Mesenchymal stem cell (in vitro differentiated cells and primary cell): ENCODE measurements at regions not wholly inside any gene's neighbourhood (a gene's known extent, or its start where the extent isn't known, plus 50 kb on each side); places are given as distances from the start of the nearest gene placed in this dataset.

ENCODE experiments used
- DNase-seq: peaks from one replicate; pipeline ENCODE4 v3.0.0-alpha.2; 2013
- H2AFZ ChIP-seq: one replicate; pipeline ENCODE4 v1.6.1; 2013; ENCODE audit warnings: low read depth, mild to moderate bottlenecking, control low read depth, inconsistent platforms, low read length, moderate library complexity
- H2AK5ac ChIP-seq: 2 replicates; pipeline ENCODE4 v1.6.1; 2013; ENCODE audit warnings: low read length, moderate library complexity, mild to moderate bottlenecking, inconsistent platforms; ENCODE audit not compliant: severe bottlenecking
- H2BK120ac ChIP-seq: one replicate; pipeline ENCODE4 v1.6.1; 2013; ENCODE audit warnings: low read depth, mild to moderate bottlenecking, inconsistent platforms, low read length, moderate library complexity
- H2BK12ac ChIP-seq, 2 experiments: one replicate each; pipeline ENCODE4 v1.6.1; 2013; ENCODE audit warnings: inconsistent platforms in 2 of 2, low read length in 2 of 2, mild to moderate bottlenecking in 2 of 2, moderate library complexity in 2 of 2, control low read depth in 1 of 2
- H2BK15ac ChIP-seq: one replicate; pipeline ENCODE4 v1.6.1; 2013; ENCODE audit warnings: mild to moderate bottlenecking, low read depth, inconsistent platforms; ENCODE audit not compliant: poor library complexity, severe bottlenecking
- H2BK5ac ChIP-seq: 2 replicates; pipeline ENCODE4 v1.6.1; 2013; ENCODE audit warnings: low read depth, mild to moderate bottlenecking, low read length, control low read depth, inconsistent platforms; ENCODE audit not compliant: poor library complexity, severe bottlenecking
- H3K14ac ChIP-seq, 2 experiments: one replicate each; pipeline ENCODE4 v1.6.1; 2013; ENCODE audit warnings: inconsistent platforms in 2 of 2, low read length in 2 of 2, control low read depth in 1 of 2, mild to moderate bottlenecking in 1 of 2, moderate library complexity in 1 of 2
- H3K18ac ChIP-seq, 2 experiments: one replicate each; pipeline ENCODE4 v1.6.1; 2013; ENCODE audit warnings: inconsistent platforms in 2 of 2, low read length in 2 of 2, control low read depth in 1 of 2, low read depth in 1 of 2, mild to moderate bottlenecking in 1 of 2
- H3K23ac ChIP-seq, 2 experiments: one replicate each; pipeline ENCODE4 v1.6.1; 2013; ENCODE audit warnings: inconsistent platforms in 2 of 2, low read length in 2 of 2, mild to moderate bottlenecking in 2 of 2, moderate library complexity in 2 of 2, control low read depth in 1 of 2
- H3K27ac ChIP-seq: 2 replicates; pipeline ENCODE4 v1.5.1; 2013; ENCODE audit warnings: mild to moderate bottlenecking, moderate library complexity, low read length, control low read depth, inconsistent platforms; ENCODE audit not compliant: poor library complexity, severe bottlenecking
- H3K27me3 ChIP-seq, 2 experiments: 2 replicates each; pipeline versions ENCODE4 v1.6.1 to v1.7.0; 2013; ENCODE audit warnings: low read length in 2 of 2, mild to moderate bottlenecking in 2 of 2, moderate library complexity in 2 of 2, control low read depth in 1 of 2, inconsistent platforms in 1 of 2; ENCODE audit not compliant: control insufficient read depth in 1 of 2, insufficient read depth in 1 of 2
- H3K36me3 ChIP-seq, 2 experiments: 2 replicates each; pipeline versions ENCODE4 v1.6.1 to v1.7.0; 2013; ENCODE audit warnings: low read length in 2 of 2, control low read depth in 1 of 2, inconsistent platforms in 1 of 2, low read depth in 1 of 2, mild to moderate bottlenecking in 1 of 2; ENCODE audit not compliant: insufficient read depth in 2 of 2, control insufficient read depth in 1 of 2
- H3K4ac ChIP-seq, 2 experiments: one replicate each; pipeline ENCODE4 v1.6.1; 2013; ENCODE audit warnings: inconsistent platforms in 2 of 2, low read length in 2 of 2, mild to moderate bottlenecking in 2 of 2, moderate library complexity in 2 of 2, control low read depth in 1 of 2, low read depth in 1 of 2
- H3K4me1 ChIP-seq: 2 replicates; pipeline ENCODE4 v1.6.1; 2013; ENCODE audit warnings: low read depth, low read length, control low read depth; ENCODE audit not compliant: control insufficient read depth, insufficient read depth
- H3K4me2 ChIP-seq: 2 replicates; pipeline ENCODE4 v1.6.1; 2013; ENCODE audit warnings: low read length, mild to moderate bottlenecking, inconsistent platforms; ENCODE audit not compliant: poor library complexity, severe bottlenecking
- H3K4me3 ChIP-seq, 2 experiments: 2 replicates each; pipeline versions ENCODE4 v1.5.1 to v1.7.0; 2013; ENCODE audit warnings: low read length in 2 of 2, mild to moderate bottlenecking in 2 of 2, control low read depth in 1 of 2, low read depth in 1 of 2; ENCODE audit not compliant: insufficient read depth in 1 of 2
- H3K79me1 ChIP-seq: replicated peaks from 2 replicates; pipeline ENCODE4 v1.6.1; 2013; ENCODE audit warnings: mild to moderate bottlenecking, control low read depth, low read length, inconsistent platforms; ENCODE audit not compliant: poor library complexity, severe bottlenecking
- H3K9ac ChIP-seq: 2 replicates; pipeline ENCODE4 v1.7.0; 2013; ENCODE audit warnings: mild to moderate bottlenecking, low read length, moderate library complexity
- H3K9me3 ChIP-seq: 2 replicates; pipeline ENCODE4 v1.7.0; 2013; ENCODE audit warnings: mild to moderate bottlenecking, low read length; ENCODE audit not compliant: control insufficient read depth
- H4K8ac ChIP-seq: one replicate; pipeline ENCODE4 v1.6.1; 2013; ENCODE audit warnings: inconsistent platforms, mild to moderate bottlenecking, low read length, moderate library complexity
- H4K91ac ChIP-seq: one replicate; pipeline ENCODE4 v1.6.1; 2013; ENCODE audit warnings: mild to moderate bottlenecking, low read length, inconsistent platforms
- WGBS: methylation state at CpG from one replicate; pipeline ENCODE4 v1.1.7; 2013; ENCODE audit warnings: mixed read lengths; 5-methylcytosine and 5-hydroxymethylcytosine counted together

DNA sequence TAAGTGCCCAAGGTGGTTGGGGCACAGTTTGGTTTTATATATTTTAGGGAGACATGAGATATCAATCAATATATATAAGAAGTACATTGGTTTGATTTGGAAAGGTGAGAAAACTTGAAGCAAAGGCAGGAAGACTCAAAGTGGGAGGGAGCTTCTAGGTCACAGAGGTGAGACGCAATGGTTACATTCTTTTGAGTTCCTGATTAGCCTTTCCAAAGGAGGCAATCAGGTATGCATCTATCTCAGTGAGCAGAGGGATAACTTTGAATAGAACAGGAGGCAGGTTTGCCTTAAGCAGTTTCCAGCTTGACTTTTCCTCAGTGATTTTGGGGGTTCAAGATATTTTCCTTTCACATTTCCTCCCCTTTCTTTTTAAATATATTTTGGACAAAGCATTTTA, 58.0 kb upstream of the SLC35F1 start:
- Histone ChIP-seq H3K23ac (no peak overlapping the region), H3K4ac (no peak overlapping the region), H2BK5ac (no peak overlapping the region), H2AFZ (no peak overlapping the region), H2AK5ac (no peak overlapping the region), H3K14ac (no peak overlapping the region), H4K91ac (no peak overlapping the region), H4K8ac (no peak overlapping the region), H3K4me1 (no peaks in the 10 kb centered on the region), H2BK15ac (no peak overlapping the region), H3K27ac (no peak overlapping the region), H3K4me3 (no peak overlapping the region), H3K9me3 (peaks cover 2% of the 10 kb centered on the region), H3K18ac (no peak overlapping the region), H3K9ac (no peak overlapping the region), H3K4me2 (no peak overlapping the region), H3K27me3 (no peaks in the 10 kb centered on the region), H3K79me1 (no peaks in the 10 kb centered on the region), H3K36me3 (no peaks in the 10 kb centered on the region), H2BK12ac (no peak overlapping the region), H2BK120ac (no peak overlapping the region)
- no peak for DNase-seq
- WGBS, result 67% methylated on average over 1 of the region's 1 CpG
